ENCODE measurements at regions not wholly inside any gene's neighbourhood (a gene's known extent, or its start where the extent isn't known, plus 50 kb on each side); places are given as distances from the start of the nearest gene placed in this dataset.
"Not testable (repeated sequence)": the region's sequence is repeated elsewhere in the genome, so short reads cannot be mapped to it uniquely, and the experiment has no call there.

DNA sequence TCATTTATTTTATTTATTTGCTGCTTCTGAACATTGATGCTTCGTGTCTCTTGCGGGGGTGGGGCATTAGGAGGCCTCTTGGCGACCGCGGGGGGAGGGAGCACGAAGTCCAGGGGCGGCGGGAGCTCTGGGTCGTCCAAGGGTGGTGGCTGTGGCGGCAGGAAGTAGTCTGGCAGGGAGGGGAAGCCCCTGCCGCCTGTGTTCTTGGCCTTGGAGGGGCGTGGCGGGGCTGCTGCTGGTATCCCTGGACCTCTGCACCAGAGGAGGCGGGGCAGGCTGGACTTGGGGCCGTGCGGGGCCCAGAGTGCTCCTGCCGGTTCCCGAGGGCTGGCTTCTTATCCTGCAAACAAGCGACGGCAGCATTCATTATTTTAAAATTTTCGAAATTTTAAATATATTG, 70.5 kb upstream of the ABI1 start:
- Mint-ChIP-seq H3K27ac (no peak overlapping the region), H3K9me3 (no peaks in the 10 kb centered on the region), H3K27me3 (no peaks in the 10 kb centered on the region), H3K4me1 (ENCODE audit: unreplicated experiment) (peaks cover 7% of the 10 kb centered on the region), H3K36me3 (no peaks in the 10 kb centered on the region), H3K4me3 (peak overlapping the region; percentile 66)
- TF ChIP-seq, protein P1, sequence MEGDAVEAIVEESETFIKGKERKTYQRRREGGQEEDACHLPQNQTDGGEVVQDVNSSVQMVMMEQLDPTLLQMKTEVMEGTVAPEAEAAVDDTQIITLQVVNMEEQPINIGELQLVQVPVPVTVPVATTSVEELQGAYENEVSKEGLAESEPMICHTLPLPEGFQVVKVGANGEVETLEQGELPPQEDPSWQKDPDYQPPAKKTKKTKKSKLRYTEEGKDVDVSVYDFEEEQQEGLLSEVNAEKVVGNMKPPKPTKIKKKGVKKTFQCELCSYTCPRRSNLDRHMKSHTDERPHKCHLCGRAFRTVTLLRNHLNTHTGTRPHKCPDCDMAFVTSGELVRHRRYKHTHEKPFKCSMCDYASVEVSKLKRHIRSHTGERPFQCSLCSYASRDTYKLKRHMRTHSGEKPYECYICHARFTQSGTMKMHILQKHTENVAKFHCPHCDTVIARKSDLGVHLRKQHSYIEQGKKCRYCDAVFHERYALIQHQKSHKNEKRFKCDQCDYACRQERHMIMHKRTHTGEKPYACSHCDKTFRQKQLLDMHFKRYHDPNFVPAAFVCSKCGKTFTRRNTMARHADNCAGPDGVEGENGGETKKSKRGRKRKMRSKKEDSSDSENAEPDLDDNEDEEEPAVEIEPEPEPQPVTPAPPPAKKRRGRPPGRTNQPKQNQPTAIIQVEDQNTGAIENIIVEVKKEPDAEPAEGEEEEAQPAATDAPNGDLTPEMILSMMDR (conservative IDR thresholded peaks at IDR 0.05) = no peak
- no peak for DNase-seq (ENCODE audit: extremely low spot score, unreplicated experiment)

DNA sequence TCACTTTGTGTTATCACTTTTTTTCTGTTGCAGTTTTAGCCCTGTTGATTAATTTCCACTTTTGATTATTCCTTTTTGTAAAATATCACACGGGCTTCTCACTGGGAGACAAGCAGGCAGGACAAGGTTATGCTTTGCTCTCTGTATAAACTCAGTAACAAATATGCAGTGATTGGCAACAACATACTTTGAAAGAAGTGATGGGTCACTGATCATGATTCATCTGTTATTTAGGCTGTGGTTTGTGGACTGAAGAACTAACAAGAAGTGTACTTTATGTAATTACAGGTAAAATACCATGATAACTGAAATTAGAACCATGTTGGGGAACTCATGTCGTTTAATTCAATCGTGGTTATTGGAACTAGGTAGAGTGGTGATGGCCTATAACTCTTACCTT, 62.1 kb upstream of the ABI1 start:
- not testable (repeated sequence) for H3K27me3 Mint-ChIP-seq; H3K4me3 Mint-ChIP-seq; DNase-seq (ENCODE audit: extremely low spot score, unreplicated experiment); H3K4me1 Mint-ChIP-seq (ENCODE audit: unreplicated experiment); H3K36me3 Mint-ChIP-seq; H3K27ac Mint-ChIP-seq; H3K9me3 Mint-ChIP-seq

GRCh38 chr10:26919156-26919860, 58.5 kb upstream of the ABI1 start:
- not testable (repeated sequence) for H3K4me3 Mint-ChIP-seq; DNase-seq (ENCODE audit: extremely low spot score, unreplicated experiment); H3K27ac Mint-ChIP-seq; H3K36me3 Mint-ChIP-seq; H3K9me3 Mint-ChIP-seq; H3K27me3 Mint-ChIP-seq; H3K4me1 Mint-ChIP-seq (ENCODE audit: unreplicated experiment)

DNA sequence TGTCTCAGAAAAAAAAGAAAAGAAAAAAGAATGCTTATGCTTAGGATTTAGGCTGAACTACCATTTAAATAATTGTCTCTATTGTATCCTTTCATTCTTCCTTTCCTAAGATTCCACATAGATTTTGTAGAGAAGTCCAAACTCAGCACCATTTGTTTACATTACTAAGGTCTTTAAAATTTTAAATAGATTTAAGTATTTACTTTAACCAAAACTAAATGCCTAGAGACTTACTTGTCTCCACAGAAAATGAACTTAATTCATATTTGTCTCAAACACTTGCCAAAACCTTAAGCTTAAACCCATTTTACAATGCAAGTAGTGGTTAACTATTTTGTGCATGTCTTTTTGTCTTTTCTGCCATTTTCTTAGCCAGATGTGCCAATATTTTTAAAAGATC, 54.1 kb upstream of the ABI1 start:
- Mint-ChIP-seq H3K9me3 (no peaks in the 10 kb centered on the region), H3K4me3 (no peak overlapping the region), H3K27ac (no peak overlapping the region), H3K4me1 (ENCODE audit: unreplicated experiment) (peaks cover 4% of the 10 kb centered on the region), H3K36me3 (no peaks in the 10 kb centered on the region), H3K27me3 (no peaks in the 10 kb centered on the region)
- DNase-seq (ENCODE audit: extremely low spot score, unreplicated experiment) = no peak
- TF ChIP-seq, protein P1 (conservative IDR thresholded peaks at IDR 0.05) = no peak

GRCh38 chr10:26911811-26912461, 51.2 kb upstream of the ABI1 start:
- Mint-ChIP-seq H3K4me3 (no peak overlapping the region), H3K4me1 (ENCODE audit: unreplicated experiment) (peaks cover under 1% of the 10 kb centered on the region), H3K27me3 (no peaks in the 10 kb centered on the region), H3K27ac (no peak overlapping the region), H3K9me3 (no peaks in the 10 kb centered on the region), H3K36me3 (no peaks in the 10 kb centered on the region)
- no peak for DNase-seq (ENCODE audit: extremely low spot score, unreplicated experiment)
- TF ChIP-seq, protein P1 (conservative IDR thresholded peaks at IDR 0.05) = no peak

All from type B pancreatic cell (in vitro differentiated cells).